NCI-H345 treated with DMSO at 0.1 percent for 48 hours (cell line): ENCODE measurements at regions not wholly inside any gene's neighbourhood (a gene's known extent, or its start where the extent isn't known, plus 50 kb on each side); places are given as distances from the start of the nearest gene placed in this dataset.

Experiments
- DNase-seq: peaks from one replicate; lab custom pipeline; 2025; ENCODE audit not compliant: unreplicated experiment; lab: John Stamatoyannopoulos, UW

GRCh38 chr20:60808003-60808672, 443.9 kb upstream of the CDH4 start:
- DNase-seq: no peak

- no peak for DNase-seq
These were observed 443.4 kb upstream of the CDH4 start for GRCh38 chr20:60808701-60809100.

DNA sequence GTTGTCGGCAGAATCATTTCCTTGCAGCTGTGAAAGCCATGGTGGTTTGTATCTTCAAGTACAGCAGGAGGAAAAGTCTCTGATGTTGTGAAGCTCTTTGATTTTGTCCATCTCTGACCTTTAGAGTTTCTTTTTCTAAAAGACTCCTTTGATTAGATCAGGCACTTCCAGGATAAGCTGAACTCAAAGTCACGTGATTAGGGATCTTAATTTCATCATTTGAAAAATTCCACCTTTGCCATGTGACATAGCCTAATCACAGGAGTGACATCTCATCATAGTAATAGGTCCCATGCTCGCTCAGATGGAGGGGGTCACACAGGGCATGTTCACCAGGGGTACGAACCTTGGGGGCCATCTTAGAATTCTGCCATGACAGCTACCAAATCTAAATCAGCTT, 441.5 kb upstream of the CDH4 start:
- DNase-seq: no peak

DNA sequence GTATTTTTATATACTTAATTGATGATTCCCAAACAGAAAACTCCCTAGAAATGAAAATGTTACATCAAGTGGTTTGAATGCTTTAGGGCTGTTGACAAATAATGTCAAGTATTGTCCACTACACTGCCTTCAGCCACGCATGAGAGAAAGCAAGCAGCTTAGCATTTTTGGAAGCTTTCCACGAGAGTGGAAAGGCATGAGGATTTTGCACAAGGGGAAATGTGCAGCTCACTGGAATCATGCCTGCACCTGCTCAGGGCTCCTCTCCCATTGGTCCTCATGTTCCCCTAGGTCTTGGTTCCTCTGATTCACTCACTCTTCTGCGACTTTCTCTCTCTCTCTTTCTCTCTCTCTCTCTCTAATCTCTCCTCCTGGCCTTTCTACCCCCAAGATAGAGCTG, 439.5 kb upstream of the CDH4 start:
- no peak for DNase-seq

GRCh38 chr20:60813066-60813465, 439.0 kb upstream of the CDH4 start:
- no peak for DNase-seq

DNA sequence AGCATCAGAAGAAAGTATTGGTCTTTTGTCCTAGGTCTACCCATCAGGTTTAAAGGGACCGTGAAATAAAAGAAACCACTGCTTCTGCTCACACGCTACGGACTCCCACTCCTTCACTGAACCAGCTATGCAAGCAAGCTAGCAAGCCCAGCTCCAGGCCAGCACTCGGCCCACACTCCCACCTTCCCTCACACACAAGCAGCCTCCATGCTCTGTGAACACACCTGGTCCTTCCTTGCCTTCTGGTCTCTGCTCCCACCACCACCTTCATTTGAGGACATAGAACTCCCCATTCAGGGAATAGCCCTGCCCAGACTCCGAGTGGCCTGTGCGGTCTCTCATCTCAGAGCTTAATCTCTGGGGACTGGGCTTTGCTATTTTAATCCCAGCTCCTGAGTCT, 436.4 kb upstream of the CDH4 start:
- no peak for DNase-seq

DNA sequence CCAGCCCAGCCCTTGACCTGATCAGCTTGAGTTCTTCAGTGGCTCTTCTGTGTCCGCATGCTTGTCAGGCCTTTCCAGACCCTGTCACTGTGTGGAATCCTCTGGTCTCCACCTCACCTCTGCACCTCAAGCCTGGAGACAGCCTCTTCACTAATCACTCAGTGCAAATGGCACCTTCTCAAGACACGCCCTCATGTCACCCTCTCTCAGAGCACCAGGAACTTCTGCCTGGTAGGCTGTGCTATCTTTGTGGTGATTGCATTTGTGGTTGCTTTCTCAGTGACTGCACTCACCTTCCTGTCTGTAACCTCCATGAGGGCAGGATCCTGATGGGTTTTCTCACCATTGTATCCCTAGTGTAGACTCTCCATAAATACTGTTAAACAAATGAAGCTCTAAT, 435.2 kb upstream of the CDH4 start:
- no peak for DNase-seq

- DNase-seq: no peak
These were observed 434.2 kb upstream of the CDH4 start for GRCh38 chr20:60817891-60818290.

- no peak for DNase-seq
These were observed 432.6 kb upstream of the CDH4 start for GRCh38 chr20:60819511-60819910.

DNA sequence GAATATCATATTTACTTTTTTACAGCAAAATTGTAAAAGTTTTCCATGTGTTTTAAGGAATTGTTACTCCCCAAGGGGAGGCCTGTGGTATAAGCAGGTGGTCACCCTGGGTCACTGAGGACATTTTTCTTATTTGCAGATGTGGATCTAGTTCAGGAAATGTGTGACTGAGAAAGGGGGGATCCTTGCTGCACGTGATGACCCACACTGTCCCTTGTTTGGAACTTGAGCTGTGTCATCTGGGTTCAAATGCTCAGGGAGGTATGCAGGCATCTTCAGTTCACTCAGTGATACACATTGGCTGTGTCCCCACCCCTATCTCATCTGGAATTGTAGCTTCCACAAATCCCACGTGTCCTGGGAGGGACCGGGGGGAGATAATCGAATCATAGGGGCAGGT, 431.9 kb upstream of the CDH4 start:
- no peak for DNase-seq

GRCh38 chr20:60820918-60821317, 431.1 kb upstream of the CDH4 start:
- no peak for DNase-seq

GRCh38 chr20:60822699-60823607, 429.1 kb upstream of the CDH4 start:
- DNase-seq: no peak

DNA sequence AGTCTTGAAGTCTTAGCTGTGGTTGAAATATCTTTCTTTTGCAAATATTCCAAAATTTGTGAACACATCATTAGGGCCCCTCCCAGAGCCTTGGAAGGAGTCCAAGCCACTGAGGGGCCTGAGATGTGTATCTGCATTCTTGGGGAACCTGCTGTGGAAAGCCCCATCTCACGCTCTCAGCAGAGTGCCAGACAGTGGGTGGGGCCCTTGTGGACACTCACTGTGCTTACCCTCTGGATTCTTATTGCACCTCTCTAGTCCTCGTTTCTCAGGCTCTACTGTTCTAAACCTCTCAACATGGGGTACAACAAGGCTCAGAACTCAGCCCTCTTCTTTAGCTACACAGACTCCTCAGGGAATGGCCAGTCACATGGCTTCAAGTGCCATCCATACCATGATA, 416.2 kb upstream of the CDH4 start:
- DNase-seq: no peak

- no peak for DNase-seq
These were observed 414.8 kb upstream of the CDH4 start for GRCh38 chr20:60837173-60837770.

GRCh38 chr20:60838297-60838696, 413.8 kb upstream of the CDH4 start:
- no peak for DNase-seq

GRCh38 chr20:60840971-60841370, 411.1 kb upstream of the CDH4 start:
- DNase-seq: no peak

DNA sequence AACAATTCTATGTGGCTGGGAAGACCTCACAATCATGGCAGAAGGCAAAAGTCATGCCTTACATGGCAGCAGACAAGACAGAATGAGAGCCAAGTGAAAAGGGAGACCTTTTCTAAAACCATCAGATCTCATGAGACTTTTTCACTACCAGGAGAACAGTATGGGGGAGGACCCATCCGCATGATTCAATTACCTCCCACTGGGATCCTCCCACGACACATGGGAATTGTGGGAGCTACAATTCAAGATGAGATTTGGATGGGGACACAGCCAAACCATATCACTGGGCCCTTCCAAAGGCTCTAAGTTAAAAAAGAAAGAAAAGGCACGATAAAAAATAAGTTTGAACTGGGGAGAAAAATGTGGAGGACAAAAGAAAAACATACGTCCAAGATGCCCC, 406.9 kb upstream of the CDH4 start:
- no peak for DNase-seq

DNA sequence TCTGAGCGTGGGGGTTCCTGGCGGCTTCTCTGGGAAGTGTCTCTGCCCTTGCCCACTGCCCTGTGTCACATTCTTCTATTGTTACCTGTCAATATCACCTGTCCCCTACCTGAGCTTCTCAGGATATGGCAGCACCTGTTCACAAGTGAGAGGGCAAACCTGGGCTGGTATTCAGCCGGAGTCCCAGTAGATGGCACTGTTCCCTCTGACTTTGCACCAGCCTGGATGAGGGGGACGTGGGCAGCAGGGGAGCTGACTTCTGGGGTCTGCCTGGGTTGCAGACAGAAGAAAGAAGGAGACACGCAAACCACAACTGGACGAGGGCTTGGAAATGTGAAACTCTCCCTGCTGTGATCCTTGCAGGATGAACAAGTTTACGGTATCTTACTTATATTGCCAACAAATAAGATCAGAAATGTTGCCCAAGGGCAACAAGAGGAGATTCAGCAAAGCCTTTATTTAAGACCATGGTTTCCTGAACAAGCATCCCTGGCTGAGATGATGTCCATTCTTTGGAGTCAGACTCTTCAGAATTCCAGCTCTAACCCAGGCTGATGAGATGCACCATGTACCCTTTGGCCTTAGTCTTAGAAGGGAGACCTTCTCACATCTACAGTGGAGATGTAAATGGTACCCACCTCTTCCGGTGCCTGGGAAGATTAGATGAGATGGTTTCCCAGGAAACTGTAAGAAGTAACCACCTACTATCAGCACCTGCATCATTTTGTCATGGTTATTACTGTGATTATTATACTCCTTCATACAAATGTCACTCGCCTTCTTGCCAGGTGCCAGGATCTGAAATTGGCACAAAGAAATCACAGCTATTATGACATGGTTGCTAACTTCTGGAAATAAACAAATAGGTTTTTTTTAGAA, 400.0 kb upstream of the CDH4 start:
- no peak for DNase-seq

- no peak for DNase-seq
These were observed 394.4 kb upstream of the CDH4 start for GRCh38 chr20:60857708-60858107.

GRCh38 chr20:60862601-60863000, 389.5 kb upstream of the CDH4 start:
- no peak for DNase-seq

- DNase-seq: no peak
These were observed 388.5 kb upstream of the CDH4 start for GRCh38 chr20:60863548-60863947.
